HG02938 (cell line): ENCODE measurements at regions not wholly inside any gene's neighbourhood (a gene's known extent, or its start where the extent isn't known, plus 50 kb on each side); places are given as distances from the start of the nearest gene placed in this dataset.
A peak's percentile ranks its signal among the peaks of the same experiment; 100 is the strongest.
"Not testable (repeated sequence)": the region's sequence is repeated elsewhere in the genome, so short reads cannot be mapped to it uniquely, and the experiment has no call there.

Source experiments
- ATAC-seq: cut with Tn5 transposase; IDR thresholded peaks from one replicate; pipeline ENCODE4 v1.9.1; 2021; ENCODE audit warnings: mild to moderate bottlenecking, moderate library complexity; ENCODE audit not compliant: unreplicated experiment

DNA sequence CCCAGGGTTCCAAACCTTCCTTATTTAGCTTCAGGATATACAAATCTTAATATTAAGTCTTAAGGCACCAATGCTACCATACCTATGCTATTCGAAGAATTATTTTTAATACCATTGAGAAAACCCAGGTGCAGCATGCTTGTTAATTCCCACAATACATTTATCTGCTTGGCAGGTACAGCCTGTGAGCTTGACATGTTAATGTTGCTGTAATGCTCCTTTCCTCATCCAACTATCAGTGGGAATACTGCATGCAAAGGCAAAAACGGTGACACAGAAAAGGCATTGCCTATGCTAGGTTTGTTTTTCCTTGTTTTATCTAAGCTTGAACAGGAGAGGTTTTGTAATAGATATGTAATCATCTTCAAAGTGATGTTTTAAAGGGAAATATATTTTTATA, 135.7 kb upstream of the COX7C start:
- no peak for ATAC-seq

DNA sequence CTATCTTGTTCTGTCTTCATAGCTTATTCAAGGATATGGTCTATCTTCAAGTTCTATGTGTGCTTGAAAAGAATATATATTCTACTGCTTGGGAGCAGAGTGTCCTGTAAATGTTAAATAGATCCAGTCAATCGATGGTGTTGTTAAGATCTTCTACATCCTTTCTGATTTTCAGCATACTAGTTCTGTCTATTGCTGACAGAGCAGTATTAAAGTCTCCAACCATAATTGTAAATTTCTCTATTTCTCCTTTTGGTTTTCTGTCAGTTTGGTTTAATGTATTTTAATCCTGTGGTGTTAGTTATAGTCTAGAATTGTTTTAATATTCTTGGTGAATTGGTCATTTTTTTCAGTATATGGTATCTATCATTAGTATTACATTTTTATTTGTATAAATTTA, 124.0 kb upstream of the COX7C start:
- no peak for ATAC-seq

DNA sequence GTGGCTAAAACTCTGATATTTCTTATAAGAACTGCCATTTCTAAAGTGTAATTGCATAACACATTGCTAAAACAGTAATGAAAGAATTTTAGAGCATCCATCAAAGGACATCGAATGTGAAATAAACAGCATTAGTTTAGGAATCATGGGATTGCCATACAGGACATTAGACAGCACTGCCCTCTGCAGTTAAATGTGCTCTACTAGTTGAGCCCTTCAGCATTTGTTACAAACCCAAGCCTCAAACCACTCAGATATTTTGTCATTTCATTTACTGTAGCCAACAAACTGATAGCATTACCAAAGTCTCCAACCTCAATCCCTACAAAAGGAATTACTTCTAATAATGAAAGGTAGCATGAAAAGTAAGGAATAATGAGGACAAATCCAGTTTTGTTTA, 116.8 kb upstream of the COX7C start:
- no peak for ATAC-seq

GRCh38 chr5:86507574-86507973, 110.2 kb upstream of the COX7C start:
- ATAC-seq = no peak

GRCh38 chr5:86510330-86510915, 107.3 kb upstream of the COX7C start:
- ATAC-seq = not testable (repeated sequence)

- no peak for ATAC-seq
Observed at GRCh38 chr5:86523718-86524117, 94.0 kb upstream of the COX7C start.

DNA sequence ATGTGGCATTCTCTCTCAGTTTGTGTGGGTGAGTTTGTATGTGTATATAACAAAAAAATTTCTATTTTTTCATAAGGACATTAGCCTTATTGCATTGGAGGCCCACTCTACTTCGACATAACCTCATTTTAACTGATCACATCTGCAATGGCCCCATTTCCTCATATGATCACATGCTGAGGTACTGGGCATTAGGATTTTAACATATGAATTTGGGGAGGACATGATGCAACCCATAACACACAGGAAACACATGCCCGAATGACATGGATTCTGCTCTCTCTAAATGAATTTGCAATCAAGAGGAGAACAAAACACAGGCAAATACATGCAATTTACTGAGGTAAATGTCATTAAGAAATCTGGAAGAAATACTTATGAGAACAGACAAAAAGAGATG, 92.1 kb upstream of the COX7C start:
- no peak for ATAC-seq

- ATAC-seq = peak; percentile 65
Observed at GRCh38 chr5:86526811-86527348, 90.9 kb upstream of the COX7C start.

GRCh38 chr5:86532429-86532828, 85.3 kb upstream of the COX7C start:
- ATAC-seq = no peak

GRCh38 chr5:86536396-86536795, 81.3 kb upstream of the COX7C start:
- no peak for ATAC-seq

DNA sequence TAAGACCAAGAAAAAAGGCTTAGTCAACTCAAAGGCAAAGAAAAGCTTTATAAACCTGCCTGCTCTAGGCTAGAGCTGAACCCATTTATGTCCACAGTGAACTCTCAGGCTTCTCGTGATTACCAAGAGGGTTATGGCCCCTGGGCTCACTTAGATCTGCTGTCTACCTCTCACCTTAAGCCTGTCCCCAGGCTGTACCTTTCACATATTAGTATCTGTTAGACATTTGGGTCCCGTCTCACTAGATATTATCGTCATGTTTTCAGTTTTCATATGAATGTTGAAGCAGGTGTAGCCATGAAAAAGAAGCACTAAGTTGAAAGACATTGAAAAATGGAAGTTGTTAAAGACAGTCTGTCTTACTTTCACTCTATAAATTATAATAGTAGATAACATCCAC, 75.2 kb upstream of the COX7C start:
- peak; percentile 42 for ATAC-seq

- ATAC-seq = no peak
Observed at GRCh38 chr5:86546044-86546443, 71.7 kb upstream of the COX7C start.

DNA sequence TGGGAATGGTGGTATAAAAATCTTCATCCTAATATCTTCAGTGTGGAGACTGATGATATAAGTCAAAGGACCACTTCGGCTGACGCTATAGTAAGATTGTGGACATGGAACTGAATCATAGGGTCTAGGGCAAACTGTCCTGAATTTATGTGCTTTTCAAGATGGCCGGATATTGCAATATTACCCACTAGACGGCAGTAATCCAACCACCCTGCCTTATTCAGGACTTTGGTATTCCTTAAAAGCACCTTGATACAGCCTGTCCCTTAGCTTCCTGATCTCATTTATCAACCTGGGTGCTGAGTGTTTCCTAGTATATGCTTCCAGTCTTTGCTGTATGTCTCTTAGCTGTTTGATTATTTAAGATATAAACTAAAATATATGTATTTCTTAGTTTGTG, 71.2 kb upstream of the COX7C start:
- ATAC-seq = no peak

- no peak for ATAC-seq
Observed at GRCh38 chr5:86554638-86555037, 63.1 kb upstream of the COX7C start.

GRCh38 chr5:86557920-86558319, 59.8 kb upstream of the COX7C start:
- no peak for ATAC-seq

GRCh38 chr5:86565197-86565789, 52.4 kb upstream of the COX7C start:
- peak; percentile 65 for ATAC-seq

DNA sequence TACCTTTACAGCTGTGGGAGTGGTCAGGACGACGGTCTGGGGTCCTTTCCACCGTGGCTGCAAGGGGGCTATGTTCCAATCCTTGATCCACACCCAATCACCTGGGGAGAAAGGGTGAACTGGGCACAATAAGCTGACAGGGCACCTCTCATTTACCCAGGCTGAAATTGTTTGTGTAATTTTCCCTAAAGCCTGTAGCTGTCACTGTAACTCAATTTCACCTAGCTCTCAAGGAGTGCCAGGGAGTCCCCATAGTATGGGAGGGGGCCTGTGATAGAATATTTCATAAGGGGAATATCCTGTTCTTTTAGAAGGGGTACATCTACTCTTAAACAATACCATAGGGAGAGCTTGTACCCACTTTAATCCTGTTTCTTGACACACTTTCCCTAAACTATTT, 51.7 kb upstream of the COX7C start:
- ATAC-seq = not testable (repeated sequence)
